IMR-90 (cell line): ENCODE measurements at regions not wholly inside any gene's neighbourhood (a gene's known extent, or its start where the extent isn't known, plus 50 kb on each side); places are given as distances from the start of the nearest gene placed in this dataset.

Experiments used
- BHLHE40 ChIP-seq: fragments of 150-350 bp; IDR thresholded peaks from 2 replicates; pipeline ENCODE4 v1.6.1; 2016; ENCODE audit warnings: mild to moderate bottlenecking, low read depth, low read length
- CEBPB ChIP-seq: IDR thresholded peaks from 2 replicates; pipeline ENCODE4 v1.6.1; 2012; ENCODE audit warnings: low read depth, low read length, improper control_type of control experiment
- CHD1 ChIP-seq: IDR thresholded peaks from 2 replicates; pipeline ENCODE4 v1.6.1; 2012; ENCODE audit warnings: low read depth, low read length, improper control_type of control experiment
- CTCF ChIP-seq: conservative IDR thresholded peaks from 2 replicates; pipeline ENCODE4 v1.5.1; 2012; ENCODE audit warnings: mild to moderate bottlenecking, low read depth, low read length, improper control_type of control experiment
- ELK1 ChIP-seq: fragments of 150-350 bp; IDR thresholded peaks from 2 replicates; pipeline ENCODE4 v1.6.1; 2016; ENCODE audit warnings: low read depth, mild to moderate bottlenecking, low read length, moderate library complexity, borderline replicate concordance
- FOS ChIP-seq: fragments of 150-350 bp; IDR thresholded peaks from 2 replicates; pipeline ENCODE4 v1.6.1; 2016; ENCODE audit warnings: low read depth, low read length
- MAFK ChIP-seq: IDR thresholded peaks from 2 replicates; pipeline ENCODE4 v1.6.1; 2012; ENCODE audit warnings: low read depth, low read length, improper control_type of control experiment
- MAZ ChIP-seq: IDR thresholded peaks from 2 replicates; pipeline ENCODE4 v1.6.1; 2012; ENCODE audit warnings: low read depth, mild to moderate bottlenecking, low read length, improper control_type of control experiment, moderate library complexity, borderline replicate concordance
- NFE2L2 ChIP-seq: fragments of 150-350 bp; IDR thresholded peaks from 2 replicates; pipeline ENCODE4 v1.6.1; 2016; ENCODE audit warnings: low read depth, mild to moderate bottlenecking, low read length
- POLR2A ChIP-seq: IDR thresholded peaks from 2 replicates; pipeline ENCODE4 v1.6.1; 2012; ENCODE audit warnings: mild to moderate bottlenecking, low read depth, low read length
- RAD21 ChIP-seq: IDR thresholded peaks from 2 replicates; pipeline ENCODE4 v1.6.1; 2012; ENCODE audit warnings: low read length, improper control_type of control experiment
- RCOR1 ChIP-seq: IDR thresholded peaks from 2 replicates; pipeline ENCODE4 v1.6.1; 2012; ENCODE audit warnings: mild to moderate bottlenecking, low read length, improper control_type of control experiment; ENCODE audit not compliant: insufficient replicate concordance
- RFX5 ChIP-seq: IDR thresholded peaks from 2 replicates; pipeline ENCODE4 v1.8.0; 2012; ENCODE audit warnings: low read depth, mild to moderate bottlenecking, low read length, moderate library complexity
- USF2 ChIP-seq: fragments of 150-350 bp; IDR thresholded peaks from 2 replicates; pipeline ENCODE4 v1.6.1; 2017; ENCODE audit warnings: mild to moderate bottlenecking, antibody characterized with exemption, low read length, low read depth

DNA sequence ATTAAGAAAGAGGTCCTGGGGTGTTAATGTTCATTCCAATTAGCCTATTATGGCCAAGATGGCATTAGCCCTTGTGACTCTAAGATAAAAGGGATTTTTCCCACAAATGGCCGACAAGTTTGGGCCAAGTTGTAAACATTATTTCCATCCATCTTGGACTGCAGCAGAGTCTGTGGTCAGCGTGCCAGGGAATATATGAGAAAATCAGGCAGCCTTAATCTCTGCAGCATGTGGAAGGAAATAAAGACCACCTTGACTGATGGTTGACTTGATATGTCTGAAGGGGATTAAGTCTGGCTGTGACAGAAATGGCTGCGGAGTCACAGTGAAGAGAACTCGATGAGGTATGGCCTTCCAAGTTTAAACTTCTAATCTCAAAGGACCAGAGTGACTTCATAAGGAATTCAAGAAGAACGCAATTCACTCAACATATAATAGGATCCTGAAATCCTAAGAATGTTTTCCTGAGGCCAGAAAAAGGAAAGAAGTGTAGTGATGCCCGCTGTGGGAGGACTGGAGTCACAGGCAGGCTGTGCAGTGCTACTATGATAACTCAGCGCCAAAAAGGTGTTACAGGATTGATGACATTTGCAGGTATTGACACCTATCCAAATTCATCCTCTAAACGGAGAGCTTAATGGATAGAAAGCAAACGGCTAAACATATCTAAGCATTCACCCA, 287.1 kb downstream of the SEC61B start:
- TF ChIP-seq CTCF (no peak), CEBPB (no peak), POLR2A (no peak), MAFK (no peak), RAD21 (no peak), RCOR1 (no peak), BHLHE40 (no peak), USF2 (no peak), NFE2L2 (no peak), FOS (no peak), ELK1 (no peak), MAZ (no peak), CHD1 (no peak), RFX5 (no peak)
